ENCODE measurements at regions not wholly inside any gene's neighbourhood (a gene's known extent, or its start where the extent isn't known, plus 50 kb on each side); places are given as distances from the start of the nearest gene placed in this dataset.

- H3K36me3 Mint-ChIP-seq (ENCODE audit: low read depth) = no peaks in the 10 kb centered on the region
- H3K27ac Mint-ChIP-seq = no peak overlapping the region
- DNase-seq (ENCODE audit: low spot score) = no peak
- H3K4me1 Mint-ChIP-seq (ENCODE audit: low read depth) = no peaks in the 10 kb centered on the region
- H3K4me3 Mint-ChIP-seq = no peak overlapping the region
- no peaks in the 10 kb centered on the region for H3K27me3 Mint-ChIP-seq (ENCODE audit: low read depth)
- peaks cover 26% of the 10 kb centered on the region for H3K9me3 Mint-ChIP-seq
These were observed 759.2 kb upstream of the LRFN5 start for GRCh38 chr14:40847480-40847879.

GRCh38 chr14:40842816-40843215, 763.9 kb upstream of the LRFN5 start:
- no peaks in the 10 kb centered on the region for H3K4me1 Mint-ChIP-seq (ENCODE audit: low read depth)
- H3K4me3 Mint-ChIP-seq = no peak overlapping the region
- no peaks in the 10 kb centered on the region for H3K27me3 Mint-ChIP-seq (ENCODE audit: low read depth)
- no peak overlapping the region for H3K27ac Mint-ChIP-seq
- no peaks in the 10 kb centered on the region for H3K36me3 Mint-ChIP-seq (ENCODE audit: low read depth)
- H3K9me3 Mint-ChIP-seq = peaks cover 36% of the 10 kb centered on the region
- DNase-seq (ENCODE audit: low spot score) = no peak

GRCh38 chr14:40841886-40842285, 764.8 kb upstream of the LRFN5 start:
- DNase-seq (ENCODE audit: low spot score) = no peak
- Mint-ChIP-seq H3K9me3 (peaks cover 35% of the 10 kb centered on the region), H3K4me1 (ENCODE audit: low read depth) (no peaks in the 10 kb centered on the region), H3K36me3 (ENCODE audit: low read depth) (no peaks in the 10 kb centered on the region), H3K27me3 (ENCODE audit: low read depth) (no peaks in the 10 kb centered on the region), H3K4me3 (no peak overlapping the region), H3K27ac (no peak overlapping the region)

- Mint-ChIP-seq H3K4me3 (no peak overlapping the region), H3K9me3 (peaks cover 37% of the 10 kb centered on the region), H3K27me3 (ENCODE audit: low read depth) (no peaks in the 10 kb centered on the region), H3K36me3 (ENCODE audit: low read depth) (no peaks in the 10 kb centered on the region), H3K4me1 (ENCODE audit: low read depth) (no peaks in the 10 kb centered on the region), H3K27ac (no peak overlapping the region)
- DNase-seq (ENCODE audit: low spot score) = no peak
These were observed 768.1 kb upstream of the LRFN5 start for GRCh38 chr14:40838601-40839000.

GRCh38 chr14:40806471-40806870, 800.2 kb upstream of the LRFN5 start:
- H3K4me3 Mint-ChIP-seq = no peak overlapping the region
- H3K4me1 Mint-ChIP-seq (ENCODE audit: low read depth) = no peaks in the 10 kb centered on the region
- H3K27ac Mint-ChIP-seq = no peak overlapping the region
- H3K36me3 Mint-ChIP-seq (ENCODE audit: low read depth) = no peaks in the 10 kb centered on the region
- peaks cover 14% of the 10 kb centered on the region for H3K9me3 Mint-ChIP-seq
- H3K27me3 Mint-ChIP-seq (ENCODE audit: low read depth) = no peaks in the 10 kb centered on the region
- no peak for DNase-seq (ENCODE audit: low spot score)

- peaks cover 34% of the 10 kb centered on the region for H3K9me3 Mint-ChIP-seq
- H3K27me3 Mint-ChIP-seq (ENCODE audit: low read depth) = no peaks in the 10 kb centered on the region
- no peak overlapping the region for H3K27ac Mint-ChIP-seq
- H3K4me1 Mint-ChIP-seq (ENCODE audit: low read depth) = no peaks in the 10 kb centered on the region
- no peaks in the 10 kb centered on the region for H3K36me3 Mint-ChIP-seq (ENCODE audit: low read depth)
- DNase-seq (ENCODE audit: low spot score) = no peak
- H3K4me3 Mint-ChIP-seq = no peak overlapping the region
These were observed 810.5 kb upstream of the LRFN5 start for GRCh38 chr14:40796168-40796567.

GRCh38 chr14:40784860-40785259, 821.8 kb upstream of the LRFN5 start:
- Mint-ChIP-seq H3K36me3 (ENCODE audit: low read depth) (no peaks in the 10 kb centered on the region), H3K9me3 (peaks cover 24% of the 10 kb centered on the region), H3K27me3 (ENCODE audit: low read depth) (no peaks in the 10 kb centered on the region), H3K27ac (no peak overlapping the region), H3K4me3 (no peak overlapping the region), H3K4me1 (ENCODE audit: low read depth) (no peaks in the 10 kb centered on the region)
- no peak for DNase-seq (ENCODE audit: low spot score)

GRCh38 chr14:40762685-40763084, 844.0 kb upstream of the LRFN5 start:
- H3K27ac Mint-ChIP-seq = no peak overlapping the region

GRCh38 chr14:40762177-40762576, 844.5 kb upstream of the LRFN5 start:
- Mint-ChIP-seq H3K9me3 (peaks cover 48% of the 10 kb centered on the region), H3K27me3 (ENCODE audit: low read depth) (no peaks in the 10 kb centered on the region), H3K27ac (no peak overlapping the region), H3K36me3 (ENCODE audit: low read depth) (no peaks in the 10 kb centered on the region), H3K4me1 (ENCODE audit: low read depth) (no peaks in the 10 kb centered on the region), H3K4me3 (no peak overlapping the region)
- DNase-seq (ENCODE audit: low spot score) = no peak

More at GRCh38 chr14:40762685-40763084, 844.0 kb upstream of the LRFN5 start:
- no peak for DNase-seq (ENCODE audit: low spot score)
- no peak overlapping the region for H3K4me3 Mint-ChIP-seq
- no peaks in the 10 kb centered on the region for H3K36me3 Mint-ChIP-seq (ENCODE audit: low read depth)
- H3K27me3 Mint-ChIP-seq (ENCODE audit: low read depth) = no peaks in the 10 kb centered on the region
- no peaks in the 10 kb centered on the region for H3K4me1 Mint-ChIP-seq (ENCODE audit: low read depth)
- peaks cover 43% of the 10 kb centered on the region for H3K9me3 Mint-ChIP-seq

GRCh38 chr14:40760704-40761103, 846.0 kb upstream of the LRFN5 start:
- Mint-ChIP-seq H3K27me3 (ENCODE audit: low read depth) (no peaks in the 10 kb centered on the region), H3K9me3 (peaks cover 55% of the 10 kb centered on the region), H3K36me3 (ENCODE audit: low read depth) (no peaks in the 10 kb centered on the region), H3K4me3 (no peak overlapping the region), H3K4me1 (ENCODE audit: low read depth) (no peaks in the 10 kb centered on the region), H3K27ac (no peak overlapping the region)
- no peak for DNase-seq (ENCODE audit: low spot score)

GRCh38 chr14:40758076-40758475, 848.6 kb upstream of the LRFN5 start:
- Mint-ChIP-seq H3K4me1 (ENCODE audit: low read depth) (no peaks in the 10 kb centered on the region), H3K4me3 (no peak overlapping the region), H3K9me3 (peaks cover 55% of the 10 kb centered on the region), H3K27me3 (ENCODE audit: low read depth) (no peaks in the 10 kb centered on the region), H3K27ac (no peak overlapping the region), H3K36me3 (ENCODE audit: low read depth) (no peaks in the 10 kb centered on the region)
- DNase-seq (ENCODE audit: low spot score) = no peak

- Mint-ChIP-seq H3K27me3 (ENCODE audit: low read depth) (no peaks in the 10 kb centered on the region), H3K27ac (no peak overlapping the region), H3K36me3 (ENCODE audit: low read depth) (no peaks in the 10 kb centered on the region), H3K4me3 (no peak overlapping the region), H3K9me3 (peaks cover 55% of the 10 kb centered on the region), H3K4me1 (ENCODE audit: low read depth) (no peaks in the 10 kb centered on the region)
- DNase-seq (ENCODE audit: low spot score) = no peak
These were observed 849.2 kb upstream of the LRFN5 start for GRCh38 chr14:40757376-40757950.

- Mint-ChIP-seq H3K36me3 (ENCODE audit: low read depth) (no peaks in the 10 kb centered on the region), H3K4me1 (ENCODE audit: low read depth) (no peaks in the 10 kb centered on the region), H3K27ac (no peak overlapping the region), H3K4me3 (no peak overlapping the region), H3K9me3 (peaks cover 30% of the 10 kb centered on the region), H3K27me3 (ENCODE audit: low read depth) (no peaks in the 10 kb centered on the region)
- DNase-seq (ENCODE audit: low spot score) = no peak
These were observed 873.5 kb upstream of the LRFN5 start for GRCh38 chr14:40733206-40733605.

- no peaks in the 10 kb centered on the region for H3K27me3 Mint-ChIP-seq (ENCODE audit: low read depth)
- H3K4me1 Mint-ChIP-seq (ENCODE audit: low read depth) = no peaks in the 10 kb centered on the region
- H3K36me3 Mint-ChIP-seq (ENCODE audit: low read depth) = no peaks in the 10 kb centered on the region
- H3K9me3 Mint-ChIP-seq = peaks cover 42% of the 10 kb centered on the region
- H3K4me3 Mint-ChIP-seq = no peak overlapping the region
- no peak overlapping the region for H3K27ac Mint-ChIP-seq
- no peak for DNase-seq (ENCODE audit: low spot score)
These were observed 879.6 kb upstream of the LRFN5 start for GRCh38 chr14:40727107-40727506.

GRCh38 chr14:40713387-40713786, 893.3 kb upstream of the LRFN5 start:
- Mint-ChIP-seq H3K4me1 (ENCODE audit: low read depth) (no peaks in the 10 kb centered on the region), H3K9me3 (peaks cover 44% of the 10 kb centered on the region), H3K36me3 (ENCODE audit: low read depth) (no peaks in the 10 kb centered on the region), H3K27me3 (ENCODE audit: low read depth) (no peaks in the 10 kb centered on the region), H3K27ac (no peak overlapping the region), H3K4me3 (no peak overlapping the region)
- DNase-seq (ENCODE audit: low spot score) = no peak
